Activated CD4-positive, alpha-beta memory T cell treated with anti-CD3 and anti-CD28 coated beads, Interleukin-2, amount 10 ng/mL, durations not matched to agents 7 days and 5 days (primary cell): ENCODE measurements at regions not wholly inside any gene's neighbourhood (a gene's known extent, or its start where the extent isn't known, plus 50 kb on each side); places are given as distances from the start of the nearest gene placed in this dataset.
A peak's percentile ranks its signal among the peaks of the same experiment; 100 is the strongest.

ENCODE experiments used
- CTCF ChIA-PET: fragments of 350-600 bp; sonication (Branson Sonifier 250); formaldehyde crosslinking; loops from one replicate; lab custom pipeline; 2021; ENCODE audit warnings: antibody characterized with exemption, inconsistent platforms; lab: Charles Lee
- POLR2A ChIA-PET: fragments of 350-600 bp; sonication (Branson Sonifier 250); formaldehyde crosslinking; loops from one replicate; lab custom pipeline; 2021; ENCODE audit warnings: antibody characterized with exemption; lab: Charles Lee
- DNase-seq: peaks from one replicate; pipeline ENCODE4 v3.0.0-alpha.2; 2020
- H3K27ac Mint-ChIP-seq: one replicate; pipeline ENCODE4 v1.8.0; 2021; ENCODE audit warnings: mild to moderate bottlenecking, mixed read lengths
- H3K27me3 Mint-ChIP-seq: one replicate; pipeline ENCODE4 v1.8.0; 2021; ENCODE audit warnings: mixed read lengths
- H3K36me3 Mint-ChIP-seq: one replicate; pipeline ENCODE4 v1.8.0; 2021; ENCODE audit warnings: low read depth, mixed read lengths
- H3K4me1 Mint-ChIP-seq: one replicate; pipeline ENCODE4 v1.8.0; 2021; ENCODE audit warnings: mixed read lengths
- H3K4me3 Mint-ChIP-seq: one replicate; pipeline ENCODE4 v1.8.0; 2021; ENCODE audit warnings: mild to moderate bottlenecking, mixed read lengths
- H3K9me3 Mint-ChIP-seq: one replicate; pipeline ENCODE4 v1.8.0; 2021; ENCODE audit warnings: mixed read lengths

DNA sequence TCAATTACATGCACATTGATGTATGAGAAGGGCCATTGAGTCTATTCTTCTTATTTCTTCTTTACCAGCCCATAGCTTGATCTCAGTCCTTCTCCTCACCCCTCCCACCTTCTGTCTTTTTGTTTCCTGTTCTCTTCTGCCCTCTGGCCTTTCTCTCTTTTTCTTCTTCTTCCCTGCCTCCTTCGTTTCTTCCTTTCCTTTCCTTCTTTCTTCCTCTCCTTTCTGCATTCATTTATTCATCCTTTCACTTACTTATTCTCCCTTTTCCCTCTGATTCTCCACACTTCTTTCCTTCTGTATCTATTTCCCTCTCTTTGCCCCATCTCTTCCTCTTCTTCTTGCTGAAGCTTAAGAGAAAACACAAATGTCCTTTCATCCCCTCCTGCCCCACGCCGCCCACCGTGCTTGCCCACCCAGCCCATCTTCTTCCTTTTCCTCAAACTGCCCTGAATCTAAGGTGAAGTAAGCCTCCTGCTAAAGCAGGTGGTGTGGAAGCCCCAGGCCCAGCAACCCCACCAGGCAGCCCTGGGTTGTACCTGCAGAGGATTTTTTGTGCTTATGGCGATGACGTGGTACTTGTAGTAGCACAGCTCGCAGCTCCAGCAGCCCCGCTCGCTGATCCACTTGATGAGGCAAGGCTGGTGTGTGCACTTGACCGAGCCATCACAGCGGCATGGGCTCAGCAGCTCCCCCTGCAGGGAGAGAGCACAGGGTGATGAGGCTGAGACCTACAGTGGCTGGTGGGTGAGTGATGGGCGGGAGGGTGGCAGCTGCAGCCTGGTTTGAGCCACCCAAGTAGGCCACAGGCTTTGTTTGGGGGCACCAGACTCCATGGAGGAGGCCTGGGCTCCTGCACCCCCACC is 89.0 kb downstream of the MARCHF4 start:
- no peaks in the 10 kb centered on the region for H3K36me3 Mint-ChIP-seq
- CTCF ChIA-PET, result interaction anchor here (1.0 to 1.7 kb wide), 2 partner anchors 11 to 119 kb away, joined by 3 to 4 read pairs; no protein-coding TSS in a partner anchor
- H3K4me3 Mint-ChIP-seq, result no peak overlapping the region
- peaks cover 2% of the 10 kb centered on the region for H3K27me3 Mint-ChIP-seq
- no peaks in the 10 kb centered on the region for H3K9me3 Mint-ChIP-seq
- DNase-seq, result peak; percentile 27
- POLR2A ChIA-PET, result no interaction called here
- no peaks in the 10 kb centered on the region for H3K4me1 Mint-ChIP-seq
- H3K27ac Mint-ChIP-seq, result no peak overlapping the region

DNA sequence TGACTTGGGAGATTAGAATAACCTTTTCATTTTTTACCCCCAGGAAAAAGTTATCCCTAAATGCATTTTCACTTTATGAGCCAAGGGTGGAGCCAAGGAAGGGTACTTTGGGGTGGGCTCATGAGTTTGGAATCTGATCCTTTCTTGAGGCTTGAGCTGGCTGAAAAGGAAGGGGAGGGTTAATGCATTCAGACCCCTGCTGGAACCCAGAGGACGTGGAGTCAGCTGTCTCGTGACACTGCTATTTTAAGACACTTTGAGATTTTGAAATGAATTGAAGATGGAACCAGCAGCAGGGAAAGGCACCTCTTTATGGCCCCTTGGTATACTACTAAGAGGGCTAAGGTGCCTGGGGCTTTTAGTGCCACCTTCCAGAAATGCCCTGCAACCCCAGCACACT is 90.4 kb downstream of the MARCHF4 start:
- CTCF ChIA-PET, result no interaction called here
- no peak overlapping the region for H3K4me3 Mint-ChIP-seq
- POLR2A ChIA-PET, result no interaction called here
- no peaks in the 10 kb centered on the region for H3K36me3 Mint-ChIP-seq
- H3K9me3 Mint-ChIP-seq, result no peaks in the 10 kb centered on the region
- no peak for DNase-seq
- H3K27ac Mint-ChIP-seq, result no peak overlapping the region
- H3K4me1 Mint-ChIP-seq, result no peaks in the 10 kb centered on the region
- peaks cover under 1% of the 10 kb centered on the region for H3K27me3 Mint-ChIP-seq

DNA sequence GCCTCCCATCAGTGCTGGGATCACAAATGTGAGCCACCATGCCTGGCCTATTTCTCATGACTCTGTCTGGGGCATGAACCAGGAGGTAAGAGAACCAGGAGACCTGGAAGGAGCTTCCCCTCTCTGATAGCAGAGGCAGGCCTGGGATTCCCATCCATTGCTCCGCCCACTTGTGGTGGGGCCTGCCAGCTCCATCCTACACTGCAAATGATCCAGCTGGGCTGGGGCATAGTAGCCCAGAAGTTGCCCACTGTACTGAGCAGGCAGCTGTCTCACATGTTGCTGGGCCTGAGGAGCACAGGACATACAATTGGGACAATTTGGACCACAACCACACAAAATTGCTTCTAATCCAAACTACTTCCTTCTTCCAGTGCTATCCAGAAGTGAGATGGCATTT is 91.0 kb downstream of the MARCHF4 start:
- Mint-ChIP-seq H3K4me3 (no peak overlapping the region), H3K27ac (no peak overlapping the region), H3K4me1 (no peaks in the 10 kb centered on the region), H3K36me3 (no peaks in the 10 kb centered on the region), H3K9me3 (no peaks in the 10 kb centered on the region), H3K27me3 (no peaks in the 10 kb centered on the region)
- no peak for DNase-seq
- CTCF ChIA-PET, result no interaction called here
- POLR2A ChIA-PET, result no interaction called here

DNA sequence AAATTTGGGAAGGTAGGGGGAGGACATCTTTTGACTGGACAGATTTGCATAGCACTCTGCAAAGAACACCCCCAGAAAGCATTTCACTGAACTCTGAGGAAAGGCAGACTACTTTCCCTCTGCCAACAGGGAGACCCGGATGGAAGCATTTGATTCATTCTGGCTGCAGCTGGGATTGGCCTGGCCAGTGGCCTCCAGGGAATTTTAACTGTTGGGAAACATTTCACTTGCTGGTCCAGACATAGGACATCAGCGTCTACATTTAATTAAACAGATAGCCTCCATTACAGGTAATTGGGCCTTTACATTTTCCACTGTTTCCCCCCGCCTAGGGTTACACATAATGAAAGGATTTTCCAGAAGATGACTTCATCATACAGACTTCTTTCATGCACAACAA is 92.8 kb downstream of the MARCHF4 start:
- Mint-ChIP-seq H3K4me3 (no peak overlapping the region), H3K4me1 (no peaks in the 10 kb centered on the region), H3K27ac (no peak overlapping the region), H3K27me3 (peaks cover 2% of the 10 kb centered on the region), H3K36me3 (no peaks in the 10 kb centered on the region), H3K9me3 (no peaks in the 10 kb centered on the region)
- ChIA-PET POLR2A (no interaction called here), CTCF (no interaction called here)
- no peak for DNase-seq

DNA sequence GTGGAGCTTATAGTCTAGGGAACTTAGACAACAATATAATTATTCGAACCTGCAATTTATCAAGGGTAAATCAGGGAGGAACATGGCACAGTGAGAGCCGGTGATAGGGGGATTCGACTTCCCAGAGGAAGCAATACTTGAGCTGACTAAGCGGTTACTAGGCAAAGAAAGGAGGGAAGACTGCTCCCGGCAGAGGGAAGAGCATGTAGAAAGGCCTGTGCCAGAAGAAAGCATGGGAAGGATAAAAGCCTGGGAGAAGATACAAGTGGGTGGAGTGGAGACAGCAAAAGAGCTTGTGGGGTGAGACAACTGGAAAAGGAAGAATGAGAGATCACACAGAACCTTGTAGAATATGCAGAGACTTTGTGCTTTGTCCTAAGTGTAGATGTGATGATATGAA is 93.3 kb downstream of the MARCHF4 start:
- H3K4me1 Mint-ChIP-seq, result no peaks in the 10 kb centered on the region
- ChIA-PET POLR2A (no interaction called here), CTCF (no interaction called here)
- H3K27me3 Mint-ChIP-seq, result peaks cover 5% of the 10 kb centered on the region
- no peak for DNase-seq
- no peak overlapping the region for H3K4me3 Mint-ChIP-seq
- no peak overlapping the region for H3K27ac Mint-ChIP-seq
- H3K9me3 Mint-ChIP-seq, result no peaks in the 10 kb centered on the region
- no peaks in the 10 kb centered on the region for H3K36me3 Mint-ChIP-seq

DNA sequence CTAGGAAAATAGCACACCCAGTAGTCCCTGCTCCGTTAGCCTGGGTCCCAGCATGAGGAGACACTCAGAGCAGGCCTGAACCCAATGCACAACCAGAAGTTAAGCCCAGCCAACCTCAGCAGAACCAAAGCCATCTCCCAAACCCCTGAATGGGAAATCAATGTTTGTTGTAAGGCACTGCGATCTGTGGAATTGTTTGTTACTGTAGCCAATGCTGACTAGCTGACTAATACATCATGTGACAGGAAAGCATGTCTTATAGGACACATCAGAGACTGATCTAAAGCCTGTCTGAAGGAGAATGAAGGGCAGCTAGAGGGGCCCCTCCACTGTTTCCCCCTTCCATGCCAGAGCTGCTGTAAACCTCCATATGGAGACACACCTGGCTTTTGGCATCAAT is 96.4 kb downstream of the MARCHF4 start:
- Mint-ChIP-seq H3K9me3 (no peaks in the 10 kb centered on the region), H3K27ac (no peak overlapping the region), H3K4me1 (no peaks in the 10 kb centered on the region), H3K27me3 (peaks cover 10% of the 10 kb centered on the region), H3K4me3 (no peak overlapping the region), H3K36me3 (no peaks in the 10 kb centered on the region)
- no peak for DNase-seq
- CTCF ChIA-PET, result no interaction called here
- POLR2A ChIA-PET, result no interaction called here

DNA sequence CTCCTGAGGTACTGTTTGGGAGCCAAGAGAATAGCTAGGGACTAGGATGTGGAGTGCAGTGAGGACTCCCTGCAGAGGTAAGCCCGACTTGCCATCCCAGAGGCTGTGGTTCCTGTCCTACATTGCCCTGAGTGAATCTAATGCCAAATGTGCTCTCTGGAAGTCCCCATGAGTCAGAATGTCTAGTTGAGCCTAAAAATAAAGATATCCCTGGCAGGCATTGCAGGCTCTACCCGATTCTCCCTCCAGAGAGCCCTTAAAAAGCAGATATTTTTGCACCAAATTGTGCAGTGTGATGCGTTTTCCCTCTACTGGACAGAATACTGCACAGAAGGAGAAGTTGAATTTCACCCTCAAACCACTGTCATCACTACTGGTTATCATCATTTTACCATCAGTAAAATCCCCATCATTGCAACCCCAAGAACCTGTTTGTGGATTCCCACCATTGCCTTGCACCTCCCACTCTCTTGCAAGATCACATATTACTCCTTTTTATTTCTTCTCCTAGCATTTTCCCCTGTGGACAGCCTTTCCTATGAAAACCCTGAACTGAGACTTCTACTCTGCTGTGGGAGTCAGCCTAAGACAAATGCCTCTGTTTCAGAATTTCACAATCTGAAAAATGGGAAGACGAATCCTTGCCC is 98.0 kb downstream of the MARCHF4 start:
- Mint-ChIP-seq H3K27me3 (peaks cover 11% of the 10 kb centered on the region), H3K4me3 (no peak overlapping the region), H3K9me3 (no peaks in the 10 kb centered on the region), H3K4me1 (no peaks in the 10 kb centered on the region), H3K36me3 (no peaks in the 10 kb centered on the region), H3K27ac (no peak overlapping the region)
- POLR2A ChIA-PET, result no interaction called here
- DNase-seq, result no peak
- CTCF ChIA-PET, result no interaction called here

DNA sequence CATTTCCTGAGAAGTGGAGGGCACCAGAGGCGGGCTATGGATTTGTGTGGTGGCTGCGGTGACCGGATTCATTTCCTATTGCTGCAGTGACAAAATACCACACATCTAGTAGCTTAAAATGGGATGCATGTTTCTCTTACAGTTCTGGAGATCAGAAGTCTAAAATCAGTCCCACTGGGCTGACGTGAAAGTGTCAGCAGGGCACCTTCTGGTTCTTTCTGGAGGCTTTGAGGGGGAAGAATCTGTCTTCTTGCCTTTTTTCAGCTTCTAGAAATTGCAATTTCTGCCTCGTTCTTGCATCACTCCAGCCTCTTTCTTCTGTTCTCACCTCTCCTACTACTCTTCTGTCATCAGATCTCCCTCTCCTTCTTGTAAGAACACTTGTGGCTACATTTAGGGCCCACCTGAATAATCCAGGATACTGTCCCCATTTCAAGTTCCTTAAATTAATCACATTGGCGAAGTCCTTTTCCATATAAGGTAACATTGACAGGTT is 111.2 kb downstream of the MARCHF4 start:
- no peak for DNase-seq
- ChIA-PET POLR2A (no interaction called here), CTCF (no interaction called here)
- Mint-ChIP-seq H3K27ac (no peak overlapping the region), H3K27me3 (peaks cover 4% of the 10 kb centered on the region), H3K36me3 (no peaks in the 10 kb centered on the region), H3K9me3 (no peaks in the 10 kb centered on the region), H3K4me3 (no peak overlapping the region), H3K4me1 (no peaks in the 10 kb centered on the region)

DNA sequence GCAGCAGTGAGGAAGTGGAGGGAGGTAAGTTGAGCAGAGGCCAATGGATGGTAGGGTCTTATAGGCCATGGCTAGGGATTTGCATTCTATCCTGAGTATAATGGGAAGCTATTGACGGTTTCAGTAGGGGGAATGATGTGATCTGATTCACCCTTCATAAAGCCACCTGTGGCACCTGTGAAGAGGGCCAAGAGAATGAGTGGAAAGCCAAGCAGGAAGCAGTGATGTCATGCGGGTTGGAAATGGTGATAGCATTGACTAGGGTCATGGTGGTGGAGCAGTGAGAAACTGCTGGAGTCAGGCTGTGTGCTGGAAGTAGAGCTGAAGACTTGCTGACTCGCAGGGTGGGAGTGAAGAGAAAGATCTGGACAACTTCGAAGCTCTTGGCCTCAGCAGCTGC is 111.7 kb downstream of the MARCHF4 start:
- POLR2A ChIA-PET, result no interaction called here
- H3K27ac Mint-ChIP-seq, result no peak overlapping the region
- no peaks in the 10 kb centered on the region for H3K36me3 Mint-ChIP-seq
- CTCF ChIA-PET, result no interaction called here
- H3K9me3 Mint-ChIP-seq, result no peaks in the 10 kb centered on the region
- DNase-seq, result no peak
- H3K4me3 Mint-ChIP-seq, result no peak overlapping the region
- H3K4me1 Mint-ChIP-seq, result no peaks in the 10 kb centered on the region
- H3K27me3 Mint-ChIP-seq, result peaks cover 4% of the 10 kb centered on the region

DNA sequence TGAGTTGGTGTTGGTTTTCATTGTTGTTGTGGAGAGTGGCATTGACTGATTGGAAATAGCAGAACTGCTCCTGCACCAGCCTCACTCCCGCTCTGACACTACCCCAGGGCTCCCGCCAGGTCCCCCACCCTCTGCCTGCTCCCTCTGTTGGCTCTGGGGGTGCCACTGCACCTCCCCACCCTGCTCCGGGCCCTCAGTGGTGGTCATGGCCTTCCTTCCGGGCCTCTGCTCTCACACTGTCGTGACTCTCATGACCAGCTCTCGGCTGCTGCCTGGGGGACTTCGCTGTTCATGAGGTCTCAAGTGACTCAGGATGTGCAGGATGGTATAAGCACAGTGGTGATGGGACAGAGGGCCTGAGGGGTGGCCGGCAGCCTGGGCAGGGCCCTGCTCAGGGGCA is 113.2 kb downstream of the MARCHF4 start:
- H3K9me3 Mint-ChIP-seq, result no peaks in the 10 kb centered on the region
- H3K4me3 Mint-ChIP-seq, result no peak overlapping the region
- H3K36me3 Mint-ChIP-seq, result no peaks in the 10 kb centered on the region
- ChIA-PET CTCF (no interaction called here), POLR2A (no interaction called here)
- no peak for DNase-seq
- no peak overlapping the region for H3K27ac Mint-ChIP-seq
- no peaks in the 10 kb centered on the region for H3K4me1 Mint-ChIP-seq
- H3K27me3 Mint-ChIP-seq, result no peaks in the 10 kb centered on the region

DNA sequence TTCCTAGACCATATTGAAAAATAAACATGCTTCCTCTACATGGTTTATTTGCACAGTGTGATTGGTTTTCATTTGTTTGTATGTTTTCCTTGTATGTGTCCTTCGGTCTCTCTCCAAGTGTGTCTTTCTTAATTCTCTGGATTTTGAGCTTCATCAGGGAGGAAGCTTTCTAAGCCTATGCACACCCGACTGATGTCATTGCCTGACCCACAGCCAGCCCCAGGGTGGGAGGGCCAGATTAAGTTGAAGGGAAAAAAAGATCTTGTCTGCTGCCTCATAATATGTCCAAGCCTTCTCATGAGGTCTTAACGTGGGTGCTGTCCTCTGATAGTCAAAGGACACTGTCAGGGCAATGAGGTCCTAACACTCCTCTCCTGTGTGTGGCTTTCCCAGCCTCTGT is 115.2 kb downstream of the MARCHF4 start:
- no peaks in the 10 kb centered on the region for H3K4me1 Mint-ChIP-seq
- no peak overlapping the region for H3K27ac Mint-ChIP-seq
- H3K27me3 Mint-ChIP-seq, result no peaks in the 10 kb centered on the region
- POLR2A ChIA-PET, result no interaction called here
- DNase-seq, result no peak
- no peaks in the 10 kb centered on the region for H3K9me3 Mint-ChIP-seq
- CTCF ChIA-PET, result no interaction called here
- no peak overlapping the region for H3K4me3 Mint-ChIP-seq
- H3K36me3 Mint-ChIP-seq, result no peaks in the 10 kb centered on the region
